ENCODE measurements at regions not wholly inside any gene's neighbourhood (a gene's known extent, or its start where the extent isn't known, plus 50 kb on each side); places are given as distances from the start of the nearest gene placed in this dataset.

GRCh38 chr3:189490749-189491148 lies 140.4 kb upstream of the TP63 start:
- no peak overlapping the region for H3K27ac ChIP-seq
- intact Hi-C loops (cut with DNase I) = no loop called here
- no peak for DNase-seq (ENCODE audit: low spot score)
- 41% methylated on average over 3 of the region's 3 CpGs for WGBS
- no peaks in the 10 kb centered on the region for H3K9me3 ChIP-seq
- no peak for TF ChIP-seq POLR2AphosphoS5 (IDR thresholded peaks at IDR 0.05)
- TF ChIP-seq POLR2A (IDR thresholded peaks at IDR 0.05) = no peak
- TF ChIP-seq, protein P1, sequence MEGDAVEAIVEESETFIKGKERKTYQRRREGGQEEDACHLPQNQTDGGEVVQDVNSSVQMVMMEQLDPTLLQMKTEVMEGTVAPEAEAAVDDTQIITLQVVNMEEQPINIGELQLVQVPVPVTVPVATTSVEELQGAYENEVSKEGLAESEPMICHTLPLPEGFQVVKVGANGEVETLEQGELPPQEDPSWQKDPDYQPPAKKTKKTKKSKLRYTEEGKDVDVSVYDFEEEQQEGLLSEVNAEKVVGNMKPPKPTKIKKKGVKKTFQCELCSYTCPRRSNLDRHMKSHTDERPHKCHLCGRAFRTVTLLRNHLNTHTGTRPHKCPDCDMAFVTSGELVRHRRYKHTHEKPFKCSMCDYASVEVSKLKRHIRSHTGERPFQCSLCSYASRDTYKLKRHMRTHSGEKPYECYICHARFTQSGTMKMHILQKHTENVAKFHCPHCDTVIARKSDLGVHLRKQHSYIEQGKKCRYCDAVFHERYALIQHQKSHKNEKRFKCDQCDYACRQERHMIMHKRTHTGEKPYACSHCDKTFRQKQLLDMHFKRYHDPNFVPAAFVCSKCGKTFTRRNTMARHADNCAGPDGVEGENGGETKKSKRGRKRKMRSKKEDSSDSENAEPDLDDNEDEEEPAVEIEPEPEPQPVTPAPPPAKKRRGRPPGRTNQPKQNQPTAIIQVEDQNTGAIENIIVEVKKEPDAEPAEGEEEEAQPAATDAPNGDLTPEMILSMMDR (IDR thresholded peaks at IDR 0.05) = no peak
- H3K27me3 ChIP-seq (replicated peaks; ENCODE audit: insufficient read depth) = no peaks in the 10 kb centered on the region
- H3K4me1 ChIP-seq (replicated peaks) = no peaks in the 10 kb centered on the region
- H3K4me3 ChIP-seq = no peak overlapping the region
- no peaks in the 10 kb centered on the region for H3K36me3 ChIP-seq

DNA sequence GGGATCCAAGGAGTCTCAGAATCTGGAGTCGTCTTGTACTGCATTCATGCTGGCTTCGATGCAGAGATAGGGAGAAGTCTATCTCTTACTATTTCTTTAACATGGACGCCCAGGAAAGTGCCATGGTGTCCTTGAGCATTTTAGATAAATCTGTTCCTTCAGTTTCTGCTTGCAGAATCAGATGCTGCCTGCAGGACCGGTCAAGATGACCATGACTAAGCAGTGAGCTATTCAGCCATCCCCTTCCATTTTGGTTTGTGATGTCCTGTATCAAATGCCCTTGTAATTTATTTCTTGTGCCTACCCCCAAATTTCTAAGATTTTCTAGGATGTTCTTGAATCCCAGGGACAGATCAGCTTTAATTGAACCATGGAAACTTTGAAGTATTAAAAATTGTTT lies 139.4 kb upstream of the TP63 start:
- no peaks in the 10 kb centered on the region for H3K27me3 ChIP-seq (replicated peaks; ENCODE audit: insufficient read depth)
- no peaks in the 10 kb centered on the region for H3K4me1 ChIP-seq (replicated peaks)
- intact Hi-C loops (cut with DNase I) = no loop called here
- WGBS = 87% methylated on average over 4 of the region's 4 CpGs
- TF ChIP-seq, protein P1 (IDR thresholded peaks at IDR 0.05) = no peak
- TF ChIP-seq POLR2AphosphoS5 (IDR thresholded peaks at IDR 0.05) (no peak), POLR2A (IDR thresholded peaks at IDR 0.05) (no peak)
- no peak overlapping the region for H3K4me3 ChIP-seq
- no peak for DNase-seq (ENCODE audit: low spot score)
- no peak overlapping the region for H3K27ac ChIP-seq
- no peaks in the 10 kb centered on the region for H3K36me3 ChIP-seq
- no peaks in the 10 kb centered on the region for H3K9me3 ChIP-seq

DNA sequence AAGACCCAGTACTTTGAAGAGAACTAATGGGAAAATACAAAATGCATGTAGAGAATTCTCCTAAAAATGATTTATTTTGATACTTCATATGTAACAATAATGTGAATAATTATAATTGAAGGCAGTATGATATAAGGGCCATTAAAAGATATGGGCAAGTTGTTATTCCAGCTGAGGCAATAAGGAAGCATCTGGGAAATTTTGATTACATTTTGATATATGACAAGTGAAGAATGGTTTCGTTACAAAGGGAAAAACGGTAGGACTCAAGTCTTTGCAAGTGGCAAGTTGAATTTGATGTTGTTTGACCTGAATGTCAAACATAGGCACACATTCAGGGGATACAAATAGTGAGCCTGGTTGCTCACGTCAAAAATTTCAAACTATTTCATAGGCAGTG lies 137.9 kb upstream of the TP63 start:
- Histone ChIP-seq H3K4me3 (no peak overlapping the region), H3K9me3 (no peaks in the 10 kb centered on the region), H3K4me1 (replicated peaks) (no peaks in the 10 kb centered on the region), H3K36me3 (no peaks in the 10 kb centered on the region), H3K27me3 (replicated peaks; ENCODE audit: insufficient read depth) (no peaks in the 10 kb centered on the region), H3K27ac (no peak overlapping the region)
- no peak for DNase-seq (ENCODE audit: low spot score)
- 85% methylated on average over 3 of the region's 3 CpGs for WGBS
- intact Hi-C loops (cut with DNase I) = no loop called here
- TF ChIP-seq, protein P1 (IDR thresholded peaks at IDR 0.05) = no peak
- TF ChIP-seq POLR2AphosphoS5 (IDR thresholded peaks at IDR 0.05) (no peak), POLR2A (IDR thresholded peaks at IDR 0.05) (no peak)

GRCh38 chr3:189494632-189495031 lies 136.6 kb upstream of the TP63 start:
- DNase-seq (ENCODE audit: low spot score) = no peak
- TF ChIP-seq POLR2A (IDR thresholded peaks at IDR 0.05) (no peak), POLR2AphosphoS5 (IDR thresholded peaks at IDR 0.05) (no peak)
- TF ChIP-seq, protein P1 (IDR thresholded peaks at IDR 0.05) = no peak
- Histone ChIP-seq H3K27ac (no peak overlapping the region), H3K4me1 (replicated peaks) (no peaks in the 10 kb centered on the region), H3K4me3 (no peak overlapping the region), H3K9me3 (no peaks in the 10 kb centered on the region), H3K27me3 (replicated peaks; ENCODE audit: insufficient read depth) (no peaks in the 10 kb centered on the region), H3K36me3 (no peaks in the 10 kb centered on the region)
- WGBS = 93% methylated on average over 1 of the region's 1 CpG
- intact Hi-C loops (cut with DNase I) = no loop called here

- H3K27me3 ChIP-seq (replicated peaks; ENCODE audit: insufficient read depth) = no peaks in the 10 kb centered on the region
- no peaks in the 10 kb centered on the region for H3K4me1 ChIP-seq (replicated peaks)
- no peak overlapping the region for H3K27ac ChIP-seq
- 78% methylated on average over 6 of the region's 6 CpGs for WGBS
- H3K9me3 ChIP-seq = no peaks in the 10 kb centered on the region
- no peak for DNase-seq (ENCODE audit: low spot score)
- TF ChIP-seq POLR2A (IDR thresholded peaks at IDR 0.05) = no peak
- TF ChIP-seq POLR2AphosphoS5 (IDR thresholded peaks at IDR 0.05) = no peak
- TF ChIP-seq, protein P1 (IDR thresholded peaks at IDR 0.05) = no peak
- intact Hi-C loops (cut with DNase I) = no loop called here
- no peaks in the 10 kb centered on the region for H3K36me3 ChIP-seq
- no peak overlapping the region for H3K4me3 ChIP-seq
These were observed 134.6 kb upstream of the TP63 start for GRCh38 chr3:189496375-189497138.

Measured in prostate gland (tissue), 2 donors.